ENCODE measurements at regions not wholly inside any gene's neighbourhood (a gene's known extent, or its start where the extent isn't known, plus 50 kb on each side); places are given as distances from the start of the nearest gene placed in this dataset.

DNA sequence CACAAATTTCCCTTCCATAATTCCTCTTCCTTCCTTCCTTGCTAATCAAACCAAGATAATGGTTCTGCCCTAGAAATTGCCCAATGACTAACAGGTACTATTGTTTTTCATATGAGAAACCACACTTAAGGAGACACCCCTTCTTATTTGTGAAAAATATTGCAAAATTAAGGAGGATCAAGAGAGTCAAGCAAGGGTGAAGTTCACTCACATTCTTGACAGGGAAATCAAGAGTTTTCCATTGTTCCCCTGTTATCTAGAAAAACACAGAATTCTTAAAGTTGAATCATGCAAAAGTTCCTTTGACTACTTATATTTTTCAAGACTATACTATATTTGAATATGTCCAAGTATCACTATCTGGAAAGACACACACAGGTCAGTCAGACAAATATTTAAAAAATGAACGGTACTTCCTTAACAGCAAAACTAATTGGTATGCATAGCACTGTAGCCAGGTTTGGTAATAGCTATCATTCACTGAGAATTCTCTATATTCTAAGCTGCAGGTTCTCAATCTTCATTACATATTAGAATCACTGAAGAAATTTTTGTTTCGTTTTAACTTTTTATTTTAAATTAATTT lies 897.2 kb downstream of the DIAPH3 start:
- DNase-seq (ENCODE audit: low read depth, low spot score), result no peak
- Mint-ChIP-seq H3K36me3 (ENCODE audit: low read depth) (no peaks in the 10 kb centered on the region), H3K4me3 (no peak overlapping the region), H3K27me3 (ENCODE audit: low read depth) (no peaks in the 10 kb centered on the region), H3K27ac (ENCODE audit: unreplicated experiment) (no peak overlapping the region), H3K4me1 (no peaks in the 10 kb centered on the region), H3K9me3 (no peaks in the 10 kb centered on the region)
- no peak for TF ChIP-seq CTCF (conservative IDR thresholded peaks at IDR 0.05)

DNA sequence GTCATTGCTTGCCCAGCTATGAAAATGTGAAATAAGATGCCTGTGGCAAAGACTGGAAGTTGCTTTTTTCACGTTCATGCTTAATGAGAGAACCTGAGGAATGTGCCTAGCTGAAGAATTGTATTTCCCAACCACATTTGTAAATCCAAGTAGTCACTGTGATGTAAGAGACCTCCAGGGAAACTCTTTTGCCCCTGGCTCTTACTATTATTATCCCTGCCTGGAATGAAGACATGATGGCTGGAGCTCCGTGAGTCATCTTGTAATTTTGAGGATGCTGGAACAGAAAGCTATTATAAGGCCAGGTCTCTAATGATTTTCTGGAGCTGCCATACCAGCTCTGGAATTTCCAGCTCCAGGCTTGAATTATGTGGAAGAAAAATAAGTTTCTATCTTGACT lies 894.3 kb downstream of the DIAPH3 start:
- no peak for DNase-seq (ENCODE audit: low read depth, low spot score)
- H3K36me3 Mint-ChIP-seq (ENCODE audit: low read depth), result no peaks in the 10 kb centered on the region
- no peak overlapping the region for H3K27ac Mint-ChIP-seq (ENCODE audit: unreplicated experiment)
- H3K9me3 Mint-ChIP-seq, result no peaks in the 10 kb centered on the region
- no peak overlapping the region for H3K4me3 Mint-ChIP-seq
- H3K27me3 Mint-ChIP-seq (ENCODE audit: low read depth), result no peaks in the 10 kb centered on the region
- H3K4me1 Mint-ChIP-seq, result no peaks in the 10 kb centered on the region
- TF ChIP-seq CTCF (conservative IDR thresholded peaks at IDR 0.05), result no peak

GRCh38 chr13:59270327-59270726 lies 893.4 kb downstream of the DIAPH3 start:
- Mint-ChIP-seq H3K27me3 (ENCODE audit: low read depth) (no peaks in the 10 kb centered on the region), H3K4me1 (peaks cover 3% of the 10 kb centered on the region), H3K36me3 (ENCODE audit: low read depth) (no peaks in the 10 kb centered on the region), H3K4me3 (no peak overlapping the region), H3K9me3 (no peaks in the 10 kb centered on the region), H3K27ac (ENCODE audit: unreplicated experiment) (no peak overlapping the region)
- DNase-seq (ENCODE audit: low read depth, low spot score), result no peak
- no peak for TF ChIP-seq CTCF (conservative IDR thresholded peaks at IDR 0.05)

DNA sequence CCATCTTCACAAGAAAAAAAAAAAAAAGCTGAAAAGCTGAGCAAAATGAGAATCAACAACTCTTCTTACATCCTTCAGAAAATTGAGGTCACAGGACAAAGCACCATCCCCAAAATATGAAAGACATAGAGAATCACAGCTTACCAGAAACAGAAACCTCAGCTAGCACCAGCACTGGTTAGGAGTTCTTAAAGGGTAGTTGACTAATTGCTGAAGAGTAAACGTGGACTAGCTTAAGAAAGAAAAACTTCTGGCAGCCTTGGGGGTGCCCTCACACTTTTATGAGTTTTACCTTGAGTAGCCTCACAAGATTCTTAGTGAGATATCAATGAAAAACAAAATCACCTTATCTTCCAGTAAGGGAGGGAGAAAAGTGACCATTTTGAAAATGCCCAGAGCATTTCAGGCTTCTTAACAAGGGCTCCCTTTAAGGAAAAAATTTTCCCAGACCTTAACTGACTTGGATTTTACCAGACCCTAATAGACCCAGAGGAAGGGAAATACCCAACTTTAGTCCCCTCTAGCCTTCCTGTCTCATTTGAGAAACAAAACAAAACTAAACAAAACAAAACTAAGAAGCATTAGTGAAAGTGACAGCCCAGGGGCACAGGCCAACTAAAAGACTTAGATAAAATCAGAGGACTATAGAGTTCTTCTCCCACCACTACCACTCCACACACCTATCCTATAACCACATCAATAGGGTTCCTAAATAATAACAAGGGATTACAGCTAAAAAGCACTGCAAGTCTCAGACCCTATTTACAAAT lies 888.6 kb downstream of the DIAPH3 start:
- no peak for TF ChIP-seq CTCF (conservative IDR thresholded peaks at IDR 0.05)
- Mint-ChIP-seq H3K27me3 (ENCODE audit: low read depth) (no peaks in the 10 kb centered on the region), H3K4me3 (no peak overlapping the region), H3K4me1 (peaks cover 26% of the 10 kb centered on the region), H3K9me3 (no peaks in the 10 kb centered on the region), H3K27ac (ENCODE audit: unreplicated experiment) (no peak overlapping the region), H3K36me3 (ENCODE audit: low read depth) (no peaks in the 10 kb centered on the region)
- DNase-seq (ENCODE audit: low read depth, low spot score), result no peak

DNA sequence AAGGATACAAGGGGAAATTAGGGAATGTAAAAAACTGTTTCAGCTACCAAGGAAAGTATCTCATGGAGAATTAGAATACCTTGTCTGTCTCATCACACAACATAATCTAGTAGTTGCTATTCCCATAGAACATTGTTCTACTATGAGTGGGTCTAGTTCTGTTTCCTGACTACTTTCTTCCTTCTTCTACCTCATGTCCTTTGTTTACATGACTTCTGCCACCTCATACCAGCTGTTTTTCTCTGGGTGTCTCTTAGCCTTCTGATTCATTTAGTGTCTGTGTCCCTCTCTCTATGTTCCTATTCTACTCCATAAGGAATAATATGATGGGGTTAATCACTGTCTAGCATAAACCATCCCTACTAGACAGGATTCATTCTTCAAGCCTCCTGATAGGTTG lies 887.3 kb downstream of the DIAPH3 start:
- DNase-seq (ENCODE audit: low read depth, low spot score), result no peak
- no peaks in the 10 kb centered on the region for H3K9me3 Mint-ChIP-seq
- no peak for TF ChIP-seq CTCF (conservative IDR thresholded peaks at IDR 0.05)
- H3K27ac Mint-ChIP-seq (ENCODE audit: unreplicated experiment), result no peak overlapping the region
- no peak overlapping the region for H3K4me3 Mint-ChIP-seq
- H3K36me3 Mint-ChIP-seq (ENCODE audit: low read depth), result no peaks in the 10 kb centered on the region
- peaks cover 33% of the 10 kb centered on the region for H3K4me1 Mint-ChIP-seq
- no peaks in the 10 kb centered on the region for H3K27me3 Mint-ChIP-seq (ENCODE audit: low read depth)
